HG03159 (cell line): ENCODE measurements at regions not wholly inside any gene's neighbourhood (a gene's known extent, or its start where the extent isn't known, plus 50 kb on each side); places are given as distances from the start of the nearest gene placed in this dataset.

ENCODE experiments used
- ATAC-seq: cut with Tn5 transposase; IDR thresholded peaks from one replicate; pipeline ENCODE4 v1.9.1; 2021; ENCODE audit warnings: mild to moderate bottlenecking, moderate library complexity; ENCODE audit not compliant: unreplicated experiment

- ATAC-seq, result no peak
Observed at GRCh38 chr2:226405465-226405864, 394.2 kb downstream of the IRS1 start.

- no peak for ATAC-seq
Observed at GRCh38 chr2:226403369-226403768, 396.3 kb downstream of the IRS1 start.

GRCh38 chr2:226399006-226399405 lies 400.6 kb downstream of the IRS1 start:
- no peak for ATAC-seq

- no peak for ATAC-seq
Observed at GRCh38 chr2:226398580-226398979, 401.0 kb downstream of the IRS1 start.

GRCh38 chr2:226396541-226396940 lies 403.1 kb downstream of the IRS1 start:
- no peak for ATAC-seq

GRCh38 chr2:226387499-226387942 lies 412.1 kb downstream of the IRS1 start:
- no peak for ATAC-seq

- no peak for ATAC-seq
Observed at GRCh38 chr2:226383461-226383860, 416.2 kb downstream of the IRS1 start.

GRCh38 chr2:226380679-226381078 lies 418.9 kb downstream of the IRS1 start:
- no peak for ATAC-seq

- no peak for ATAC-seq
Observed at GRCh38 chr2:226378753-226379705, 420.6 kb downstream of the IRS1 start.

- ATAC-seq, result no peak
Observed at GRCh38 chr2:226376516-226377180, 423.0 kb downstream of the IRS1 start.

- ATAC-seq, result no peak
Observed at GRCh38 chr2:226366920-226367319, 432.7 kb downstream of the IRS1 start.

- no peak for ATAC-seq
Observed at GRCh38 chr2:226364217-226364616, 435.4 kb downstream of the IRS1 start.

- no peak for ATAC-seq
Observed at GRCh38 chr2:226362980-226363379, 436.6 kb downstream of the IRS1 start.

- no peak for ATAC-seq
Observed at GRCh38 chr2:226360658-226361057, 439.0 kb downstream of the IRS1 start.

- no peak for ATAC-seq
Observed at GRCh38 chr2:226358688-226359087, 440.9 kb downstream of the IRS1 start.

GRCh38 chr2:226357816-226358215 lies 441.8 kb downstream of the IRS1 start:
- ATAC-seq, result no peak

GRCh38 chr2:226355600-226355999 lies 444.0 kb downstream of the IRS1 start:
- no peak for ATAC-seq

- ATAC-seq, result no peak
Observed at GRCh38 chr2:226354434-226354833, 445.2 kb downstream of the IRS1 start.

GRCh38 chr2:226352941-226353560 lies 446.6 kb downstream of the IRS1 start:
- ATAC-seq, result no peak

- ATAC-seq, result no peak
Observed at GRCh38 chr2:226351711-226352110, 447.9 kb downstream of the IRS1 start.

GRCh38 chr2:226339616-226340015 lies 460.0 kb downstream of the IRS1 start:
- no peak for ATAC-seq

- ATAC-seq, result no peak
Observed at GRCh38 chr2:226338825-226339224, 460.8 kb downstream of the IRS1 start.
